Breast epithelium (tissue), 3 donors: ENCODE measurements at regions not wholly inside any gene's neighbourhood (a gene's known extent, or its start where the extent isn't known, plus 50 kb on each side); places are given as distances from the start of the nearest gene placed in this dataset.

ENCODE experiments used
- CTCF ChIP-seq, 3 donors: fragments of 450-650 bp; IDR thresholded peaks; one replicate each; pipeline ENCODE4 v1.5.1; 2016 to 2017; ENCODE audit warnings: antibody characterized with exemption in 3 of 3, mild to moderate bottlenecking in 3 of 3, moderate library complexity in 3 of 3
- POLR2A ChIP-seq: fragments of 450-650 bp; IDR thresholded peaks from one replicate; pipeline ENCODE4 v1.6.1; 2016; ENCODE audit warnings: antibody characterized with exemption, mild to moderate bottlenecking, moderate library complexity
- POLR2AphosphoS5 ChIP-seq, 3 donors: sonication (generic); formaldehyde crosslinking; IDR thresholded peaks; one replicate each; pipeline ENCODE4 v1.6.1; 2017; ENCODE audit warnings: antibody characterized with exemption in 3 of 3

- no peak for TF ChIP-seq POLR2A
- no peak for TF ChIP-seq CTCF (IDR thresholded peaks at IDR 0.05)
- no peak for TF ChIP-seq POLR2AphosphoS5 (IDR thresholded peaks at IDR 0.05)
Measured at GRCh38 chr2:196381464-196381863, 210.1 kb upstream of the STK17B start.
